ENCODE measurements at regions not wholly inside any gene's neighbourhood (a gene's known extent, or its start where the extent isn't known, plus 50 kb on each side); places are given as distances from the start of the nearest gene placed in this dataset.
A peak's percentile ranks its signal among the peaks of the same experiment; 100 is the strongest.
"Not testable (repeated sequence)": the region's sequence is repeated elsewhere in the genome, so short reads cannot be mapped to it uniquely, and the experiment has no call there.

- not testable (repeated sequence) for H3K27ac ChIP-seq (ENCODE audit: low read depth, low read length); H2AFZ ChIP-seq (ENCODE audit: low read length, unreplicated experiment); H3K79me2 ChIP-seq (ENCODE audit: control insufficient read depth, insufficient read depth, low read length, unreplicated experiment); H3K4me1 ChIP-seq (ENCODE audit: control insufficient read depth, insufficient read depth, low read length, unreplicated experiment); H3K4me3 ChIP-seq (ENCODE audit: low read depth, low read length); H3K36me3 ChIP-seq (ENCODE audit: insufficient read depth, low read length); H3K27me3 ChIP-seq (ENCODE audit: insufficient read depth, low read length)
These were observed 5403.1 kb upstream of the TPTE start for GRCh38 chr21:5118296-5118679.

GRCh38 chr21:5119179-5119578, 5402.2 kb upstream of the TPTE start:
- H3K36me3 ChIP-seq (ENCODE audit: insufficient read depth, low read length); H3K27me3 ChIP-seq (ENCODE audit: insufficient read depth, low read length); H3K4me1 ChIP-seq (ENCODE audit: control insufficient read depth, insufficient read depth, low read length, unreplicated experiment); H3K79me2 ChIP-seq (ENCODE audit: control insufficient read depth, insufficient read depth, low read length, unreplicated experiment); H3K27ac ChIP-seq (ENCODE audit: low read depth, low read length); H2AFZ ChIP-seq (ENCODE audit: low read length, unreplicated experiment); H3K4me3 ChIP-seq (ENCODE audit: low read depth, low read length): not testable (repeated sequence)

GRCh38 chr21:5121399-5121798, 5400.0 kb upstream of the TPTE start:
- not testable (repeated sequence) for H2AFZ ChIP-seq (ENCODE audit: low read length, unreplicated experiment); H3K4me1 ChIP-seq (ENCODE audit: control insufficient read depth, insufficient read depth, low read length, unreplicated experiment); H3K79me2 ChIP-seq (ENCODE audit: control insufficient read depth, insufficient read depth, low read length, unreplicated experiment); H3K27me3 ChIP-seq (ENCODE audit: insufficient read depth, low read length); H3K4me3 ChIP-seq (ENCODE audit: low read depth, low read length); H3K27ac ChIP-seq (ENCODE audit: low read depth, low read length); H3K36me3 ChIP-seq (ENCODE audit: insufficient read depth, low read length)

- H3K4me1 ChIP-seq (ENCODE audit: control insufficient read depth, insufficient read depth, low read length, unreplicated experiment); H3K36me3 ChIP-seq (ENCODE audit: insufficient read depth, low read length); H3K79me2 ChIP-seq (ENCODE audit: control insufficient read depth, insufficient read depth, low read length, unreplicated experiment); H3K27me3 ChIP-seq (ENCODE audit: insufficient read depth, low read length); H3K4me3 ChIP-seq (ENCODE audit: low read depth, low read length); H3K27ac ChIP-seq (ENCODE audit: low read depth, low read length); H2AFZ ChIP-seq (ENCODE audit: low read length, unreplicated experiment): not testable (repeated sequence)
These were observed 5399.5 kb upstream of the TPTE start for GRCh38 chr21:5121849-5122248.

- H3K36me3 ChIP-seq (ENCODE audit: insufficient read depth, low read length); H3K27ac ChIP-seq (ENCODE audit: low read depth, low read length); H3K27me3 ChIP-seq (ENCODE audit: insufficient read depth, low read length); H2AFZ ChIP-seq (ENCODE audit: low read length, unreplicated experiment); H3K79me2 ChIP-seq (ENCODE audit: control insufficient read depth, insufficient read depth, low read length, unreplicated experiment); H3K4me3 ChIP-seq (ENCODE audit: low read depth, low read length); H3K4me1 ChIP-seq (ENCODE audit: control insufficient read depth, insufficient read depth, low read length, unreplicated experiment): not testable (repeated sequence)
These were observed 5397.7 kb upstream of the TPTE start for GRCh38 chr21:5123655-5124054.

- H2AFZ ChIP-seq (ENCODE audit: low read length, unreplicated experiment); H3K4me1 ChIP-seq (ENCODE audit: control insufficient read depth, insufficient read depth, low read length, unreplicated experiment); H3K79me2 ChIP-seq (ENCODE audit: control insufficient read depth, insufficient read depth, low read length, unreplicated experiment); H3K27ac ChIP-seq (ENCODE audit: low read depth, low read length); H3K27me3 ChIP-seq (ENCODE audit: insufficient read depth, low read length); H3K36me3 ChIP-seq (ENCODE audit: insufficient read depth, low read length): not testable (repeated sequence)
- peak overlapping the region; percentile 72 for H3K4me3 ChIP-seq (ENCODE audit: low read depth, low read length)
These were observed 5393.1 kb upstream of the TPTE start for GRCh38 chr21:5128261-5128660.

- not testable (repeated sequence) for H3K79me2 ChIP-seq (ENCODE audit: control insufficient read depth, insufficient read depth, low read length, unreplicated experiment); H3K27ac ChIP-seq (ENCODE audit: low read depth, low read length); H3K27me3 ChIP-seq (ENCODE audit: insufficient read depth, low read length); H3K36me3 ChIP-seq (ENCODE audit: insufficient read depth, low read length); H2AFZ ChIP-seq (ENCODE audit: low read length, unreplicated experiment); H3K4me1 ChIP-seq (ENCODE audit: control insufficient read depth, insufficient read depth, low read length, unreplicated experiment); H3K4me3 ChIP-seq (ENCODE audit: low read depth, low read length)
These were observed 5387.6 kb upstream of the TPTE start for GRCh38 chr21:5133824-5134223.

GRCh38 chr21:5136406-5136805, 5385.0 kb upstream of the TPTE start:
- not testable (repeated sequence) for H3K4me1 ChIP-seq (ENCODE audit: control insufficient read depth, insufficient read depth, low read length, unreplicated experiment); H3K27me3 ChIP-seq (ENCODE audit: insufficient read depth, low read length); H3K36me3 ChIP-seq (ENCODE audit: insufficient read depth, low read length); H3K27ac ChIP-seq (ENCODE audit: low read depth, low read length); H2AFZ ChIP-seq (ENCODE audit: low read length, unreplicated experiment); H3K4me3 ChIP-seq (ENCODE audit: low read depth, low read length); H3K79me2 ChIP-seq (ENCODE audit: control insufficient read depth, insufficient read depth, low read length, unreplicated experiment)

GRCh38 chr21:5137006-5137405, 5384.4 kb upstream of the TPTE start:
- H3K27ac ChIP-seq (ENCODE audit: low read depth, low read length); H3K4me3 ChIP-seq (ENCODE audit: low read depth, low read length); H3K36me3 ChIP-seq (ENCODE audit: insufficient read depth, low read length); H2AFZ ChIP-seq (ENCODE audit: low read length, unreplicated experiment); H3K79me2 ChIP-seq (ENCODE audit: control insufficient read depth, insufficient read depth, low read length, unreplicated experiment); H3K4me1 ChIP-seq (ENCODE audit: control insufficient read depth, insufficient read depth, low read length, unreplicated experiment); H3K27me3 ChIP-seq (ENCODE audit: insufficient read depth, low read length): not testable (repeated sequence)

- not testable (repeated sequence) for H3K79me2 ChIP-seq (ENCODE audit: control insufficient read depth, insufficient read depth, low read length, unreplicated experiment); H3K36me3 ChIP-seq (ENCODE audit: insufficient read depth, low read length); H3K4me3 ChIP-seq (ENCODE audit: low read depth, low read length); H3K27me3 ChIP-seq (ENCODE audit: insufficient read depth, low read length); H3K27ac ChIP-seq (ENCODE audit: low read depth, low read length); H2AFZ ChIP-seq (ENCODE audit: low read length, unreplicated experiment); H3K4me1 ChIP-seq (ENCODE audit: control insufficient read depth, insufficient read depth, low read length, unreplicated experiment)
These were observed 5382.7 kb upstream of the TPTE start for GRCh38 chr21:5138687-5139086.

- not testable (repeated sequence) for H2AFZ ChIP-seq (ENCODE audit: low read length, unreplicated experiment); H3K79me2 ChIP-seq (ENCODE audit: control insufficient read depth, insufficient read depth, low read length, unreplicated experiment); H3K27me3 ChIP-seq (ENCODE audit: insufficient read depth, low read length); H3K4me1 ChIP-seq (ENCODE audit: control insufficient read depth, insufficient read depth, low read length, unreplicated experiment); H3K4me3 ChIP-seq (ENCODE audit: low read depth, low read length); H3K27ac ChIP-seq (ENCODE audit: low read depth, low read length); H3K36me3 ChIP-seq (ENCODE audit: insufficient read depth, low read length)
These were observed 5381.9 kb upstream of the TPTE start for GRCh38 chr21:5139528-5139927.

- not testable (repeated sequence) for H3K4me1 ChIP-seq (ENCODE audit: control insufficient read depth, insufficient read depth, low read length, unreplicated experiment); H3K79me2 ChIP-seq (ENCODE audit: control insufficient read depth, insufficient read depth, low read length, unreplicated experiment); H3K36me3 ChIP-seq (ENCODE audit: insufficient read depth, low read length); H3K27ac ChIP-seq (ENCODE audit: low read depth, low read length); H3K27me3 ChIP-seq (ENCODE audit: insufficient read depth, low read length); H2AFZ ChIP-seq (ENCODE audit: low read length, unreplicated experiment); H3K4me3 ChIP-seq (ENCODE audit: low read depth, low read length)
These were observed 5378.4 kb upstream of the TPTE start for GRCh38 chr21:5143011-5143410.
